Tibial nerve (tissue), 4 donors: ENCODE measurements at regions not wholly inside any gene's neighbourhood (a gene's known extent, or its start where the extent isn't known, plus 50 kb on each side); places are given as distances from the start of the nearest gene placed in this dataset.

Experiments
- DNase-seq, 2 donors: peaks; one replicate each; pipeline ENCODE4 v3.0.0-alpha.2; 2019; ENCODE audit warnings: low spot score in 2 of 2
- H3K27ac ChIP-seq, 4 donors: fragments of 200-600 bp; sonication (generic) in 3 of 4; one replicate each; pipeline ENCODE4 v1.5.1; 2017 to 2019; ENCODE audit warnings: mild to moderate bottlenecking in 1 of 4
- H3K27me3 ChIP-seq, 2 donors: fragments of 200-600 bp; sonication (generic) in 1 of 2; one replicate each; pipeline versions ENCODE4 v1.5.1 to v1.6.0; 2017 to 2019
- H3K36me3 ChIP-seq, 3 donors: fragments of 200-600 bp; sonication (generic); one replicate each; pipeline ENCODE4 v1.5.1; 2018 to 2019
- H3K4me1 ChIP-seq, 4 donors: fragments of 200-600 bp; sonication (generic) in 3 of 4; one replicate each; pipeline ENCODE4 v1.5.1; 2017 to 2019
- H3K4me3 ChIP-seq, 4 donors: fragments of 200-600 bp; sonication (generic) in 3 of 4; one replicate each; pipeline ENCODE4 v1.5.1; 2017 to 2019; ENCODE audit warnings: mild to moderate bottlenecking in 1 of 4, moderate library complexity in 1 of 4
- H3K9me3 ChIP-seq, 4 donors: fragments of 200-600 bp; sonication (generic) in 3 of 4; one replicate each; pipeline ENCODE4 v1.5.1; 2017 to 2019
- CTCF ChIP-seq, 5 experiments: fragments of 200-600 bp in 3 of 5; fragments of 450-650 bp in 2 of 5; sonication (generic) in 3 of 5; IDR thresholded peaks; one replicate each; pipeline ENCODE4 v1.5.1; 2016 to 2019; ENCODE audit warnings: antibody characterized with exemption in 5 of 5, mild to moderate bottlenecking in 3 of 5, moderate library complexity in 2 of 5
- EP300 ChIP-seq, 2 donors: sonication (generic); formaldehyde crosslinking; IDR thresholded peaks; one replicate each; pipeline ENCODE4 v1.6.1; 2017; ENCODE audit warnings: antibody characterized with exemption in 2 of 2, mild to moderate bottlenecking in 1 of 2
- POLR2A ChIP-seq, 2 donors: fragments of 450-650 bp; IDR thresholded peaks; one replicate each; pipeline ENCODE4 v1.6.1; 2017; ENCODE audit warnings: antibody characterized with exemption in 2 of 2, mild to moderate bottlenecking in 2 of 2, moderate library complexity in 2 of 2
- WGBS, 2 donors: methylation state at CpG; one replicate each; pipeline ENCODE4 v1.1.5; 2018; 5-methylcytosine and 5-hydroxymethylcytosine counted together

GRCh38 chr15:95674031-95674430 lies 656.5 kb upstream of the NR2F2 start:
- WGBS, 2 donors = 97 to 98% methylated on average over 4 of the region's 4 CpGs

GRCh38 chr15:95676500-95676899 lies 654.0 kb upstream of the NR2F2 start:
- no peak for TF ChIP-seq POLR2A (IDR thresholded peaks at IDR 0.05)
- no peak for TF ChIP-seq CTCF (IDR thresholded peaks at IDR 0.05)
- no peak for TF ChIP-seq EP300 (IDR thresholded peaks at IDR 0.05)
- 91 to 94% methylated on average over 3 of the region's 3 CpGs for WGBS, 2 donors
- no peaks in the 10 kb centered on the region for H3K36me3 ChIP-seq

More at GRCh38 chr15:95674031-95674430, 656.5 kb upstream of the NR2F2 start:
- Histone ChIP-seq H3K36me3 (no peaks in the 10 kb centered on the region), H3K9me3 (no peaks in the 10 kb centered on the region), H3K27me3 (no peaks in the 10 kb centered on the region), H3K4me3 (no peak overlapping the region), H3K4me1 (peaks cover 0 to 15% (median 0%) of the 10 kb centered on the region in 4 donors), H3K27ac (no peak overlapping the region)
- TF ChIP-seq CTCF (IDR thresholded peaks at IDR 0.05) (no peak), POLR2A (IDR thresholded peaks at IDR 0.05) (no peak), EP300 (IDR thresholded peaks at IDR 0.05) (no peak)
- DNase-seq = no peak

DNA sequence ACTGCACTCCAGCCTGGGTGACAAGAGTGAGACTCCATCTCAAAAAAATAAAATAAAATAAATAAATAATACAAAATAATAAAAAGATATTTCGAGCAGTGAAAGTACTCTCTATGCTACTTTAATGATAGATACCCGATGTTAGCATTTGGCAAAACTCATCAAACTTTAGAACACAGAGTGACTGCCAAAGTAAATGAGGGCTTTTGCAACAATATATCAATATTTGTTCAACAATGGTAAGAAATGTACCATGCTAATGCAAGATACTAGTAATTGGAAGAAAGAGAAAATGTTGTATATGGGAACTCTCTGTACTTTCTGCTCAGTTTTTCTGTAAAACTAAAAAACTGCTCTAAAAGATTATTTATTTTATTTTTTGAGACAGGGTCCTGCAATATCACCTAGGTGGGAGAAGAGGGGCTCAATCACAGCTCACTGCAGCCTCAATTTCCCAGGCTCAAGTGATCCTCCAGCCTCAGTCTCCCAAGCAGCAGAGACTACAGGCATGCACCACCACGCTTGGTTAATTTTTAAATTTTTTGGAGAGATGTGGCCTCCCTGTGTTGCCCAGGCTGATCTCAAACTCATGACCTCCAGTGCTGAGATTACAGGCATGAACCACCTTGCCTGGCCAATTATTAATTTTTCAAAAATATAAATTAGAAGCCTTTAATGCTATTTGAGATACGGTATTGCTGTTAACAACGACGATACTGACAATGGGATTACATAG lies 650.5 kb upstream of the NR2F2 start:
- Histone ChIP-seq H3K27ac (no peak overlapping the region), H3K4me3 (no peak overlapping the region), H3K4me1 (peaks cover 0 to 9% (median 1%) of the 10 kb centered on the region in 4 donors), H3K9me3 (no peaks in the 10 kb centered on the region), H3K36me3 (no peaks in the 10 kb centered on the region), H3K27me3 (no peaks in the 10 kb centered on the region)
- no peak for TF ChIP-seq POLR2A (IDR thresholded peaks at IDR 0.05)
- peak in 1 of 2 donors; percentile 23 for TF ChIP-seq EP300 (IDR thresholded peaks at IDR 0.05)
- WGBS, 2 donors = 83 to 92% methylated on average over 6 of the region's 6 CpGs
- DNase-seq = no peak

More at GRCh38 chr15:95676500-95676899, 654.0 kb upstream of the NR2F2 start:
- no peak for DNase-seq
- H3K27me3 ChIP-seq = no peaks in the 10 kb centered on the region
- no peaks in the 10 kb centered on the region for H3K9me3 ChIP-seq
- peaks cover 0 to 6% (median under 1%) of the 10 kb centered on the region in 4 donors for H3K4me1 ChIP-seq
- H3K27ac ChIP-seq = no peak overlapping the region
- no peak overlapping the region for H3K4me3 ChIP-seq

GRCh38 chr15:95680728-95681127 lies 649.8 kb upstream of the NR2F2 start:
- H3K27me3 ChIP-seq = no peaks in the 10 kb centered on the region
- H3K27ac ChIP-seq = no peak overlapping the region
- 36 to 59% methylated on average over 2 of the region's 2 CpGs for WGBS, 2 donors
- DNase-seq = no peak
- H3K9me3 ChIP-seq = no peaks in the 10 kb centered on the region
- H3K4me1 ChIP-seq = peaks cover 0 to 9% (median 1%) of the 10 kb centered on the region in 4 donors
- no peak for TF ChIP-seq EP300 (IDR thresholded peaks at IDR 0.05)
- no peaks in the 10 kb centered on the region for H3K36me3 ChIP-seq
- no peak overlapping the region for H3K4me3 ChIP-seq

DNA sequence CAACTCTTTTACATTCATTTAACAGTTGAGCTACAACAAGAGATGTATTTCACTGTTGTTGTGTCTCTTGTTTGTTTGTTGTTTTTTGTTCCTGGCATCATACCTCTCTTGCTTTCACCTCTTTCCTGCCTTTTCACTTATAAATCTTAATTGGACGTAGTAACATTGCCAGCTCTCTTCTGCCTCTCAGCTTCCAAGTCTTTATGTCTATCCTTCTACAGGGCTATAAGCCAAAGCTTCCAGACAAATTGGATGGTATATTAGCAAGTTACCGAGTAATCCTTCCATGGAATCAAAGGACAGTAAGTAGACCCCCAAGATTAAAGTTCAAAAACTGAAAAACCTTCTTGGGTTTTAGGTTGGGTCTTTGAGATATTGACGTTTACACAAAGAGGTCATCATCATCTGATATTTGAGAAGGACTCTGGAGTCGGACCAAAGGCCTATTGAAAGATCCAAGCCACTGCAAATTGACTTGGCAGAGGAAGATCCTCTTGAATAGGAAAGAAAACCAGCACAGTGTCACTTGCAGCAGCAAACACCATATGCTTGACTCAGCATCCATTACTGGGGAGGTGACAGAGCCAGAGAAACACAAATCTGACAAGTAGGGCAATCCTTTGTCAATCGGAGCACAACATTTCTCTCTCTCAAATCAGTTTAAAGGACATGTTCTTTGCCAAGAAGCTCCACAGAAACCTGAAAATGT lies 648.5 kb upstream of the NR2F2 start:
- TF ChIP-seq CTCF (IDR thresholded peaks at IDR 0.05) (no peak), POLR2A (IDR thresholded peaks at IDR 0.05) (no peak), EP300 (IDR thresholded peaks at IDR 0.05) (no peak)
- Histone ChIP-seq H3K9me3 (no peaks in the 10 kb centered on the region), H3K4me1 (peaks cover 0 to 9% (median 1%) of the 10 kb centered on the region in 4 donors), H3K27me3 (no peaks in the 10 kb centered on the region), H3K4me3 (no peak overlapping the region), H3K27ac (peak overlapping the region in 1 of 4 donors; percentile 26), H3K36me3 (no peaks in the 10 kb centered on the region)
- 57 to 62% methylated on average over 5 of the region's 5 CpGs for WGBS, 2 donors
- no peak for DNase-seq

DNA sequence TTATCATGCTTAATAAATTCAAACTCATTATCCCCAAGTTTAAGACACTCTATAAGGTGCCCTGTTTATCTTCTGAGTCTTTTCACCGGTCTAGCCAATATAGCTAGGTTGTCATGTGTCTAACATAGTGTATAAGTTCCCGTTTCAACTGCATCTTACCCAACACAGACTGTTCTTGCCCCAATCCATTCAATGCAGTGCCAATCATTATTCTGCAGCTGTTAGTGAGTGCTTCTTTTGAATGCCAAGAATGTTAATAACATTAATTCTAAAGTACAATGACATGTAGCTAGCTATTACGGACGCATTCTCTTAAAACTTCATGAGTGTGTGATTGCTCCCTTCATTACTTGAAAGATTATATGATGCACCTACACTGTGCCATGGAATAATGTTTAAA lies 646.4 kb upstream of the NR2F2 start:
- Histone ChIP-seq H3K4me3 (no peak overlapping the region), H3K9me3 (no peaks in the 10 kb centered on the region), H3K27ac (no peak overlapping the region), H3K36me3 (no peaks in the 10 kb centered on the region), H3K27me3 (no peaks in the 10 kb centered on the region), H3K4me1 (peaks cover 0 to 3% (median 1%) of the 10 kb centered on the region in 4 donors)
- TF ChIP-seq EP300 (IDR thresholded peaks at IDR 0.05) (no peak), POLR2A (IDR thresholded peaks at IDR 0.05) (no peak), CTCF (IDR thresholded peaks at IDR 0.05) (no peak)
- WGBS, 2 donors = 86 to 90% methylated on average over 4 of the region's 4 CpGs
- no peak for DNase-seq
